ENCODE measurements at regions not wholly inside any gene's neighbourhood (a gene's known extent, or its start where the extent isn't known, plus 50 kb on each side); places are given as distances from the start of the nearest gene placed in this dataset.

DNA sequence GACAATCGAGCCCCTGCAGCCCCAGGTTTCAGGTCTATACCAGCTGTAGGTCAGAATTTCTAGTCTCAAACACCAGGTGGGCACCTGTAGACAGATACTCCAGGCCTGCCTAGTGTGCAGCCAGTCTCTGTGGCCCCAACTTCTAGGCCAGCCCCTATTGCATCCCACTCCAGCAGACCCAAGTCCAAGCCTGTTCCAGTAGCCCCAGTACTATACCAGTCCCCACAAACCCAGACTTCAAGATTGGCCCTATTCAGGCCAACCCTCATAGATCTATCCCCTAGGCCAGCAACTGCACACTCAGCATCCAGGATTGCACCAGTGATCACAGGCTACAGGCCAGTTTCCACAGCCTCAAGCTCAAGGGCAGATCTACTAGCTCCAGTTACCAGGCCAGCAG, 344.0 kb downstream of the PYDC2 start:
- TF ChIP-seq, protein P1, sequence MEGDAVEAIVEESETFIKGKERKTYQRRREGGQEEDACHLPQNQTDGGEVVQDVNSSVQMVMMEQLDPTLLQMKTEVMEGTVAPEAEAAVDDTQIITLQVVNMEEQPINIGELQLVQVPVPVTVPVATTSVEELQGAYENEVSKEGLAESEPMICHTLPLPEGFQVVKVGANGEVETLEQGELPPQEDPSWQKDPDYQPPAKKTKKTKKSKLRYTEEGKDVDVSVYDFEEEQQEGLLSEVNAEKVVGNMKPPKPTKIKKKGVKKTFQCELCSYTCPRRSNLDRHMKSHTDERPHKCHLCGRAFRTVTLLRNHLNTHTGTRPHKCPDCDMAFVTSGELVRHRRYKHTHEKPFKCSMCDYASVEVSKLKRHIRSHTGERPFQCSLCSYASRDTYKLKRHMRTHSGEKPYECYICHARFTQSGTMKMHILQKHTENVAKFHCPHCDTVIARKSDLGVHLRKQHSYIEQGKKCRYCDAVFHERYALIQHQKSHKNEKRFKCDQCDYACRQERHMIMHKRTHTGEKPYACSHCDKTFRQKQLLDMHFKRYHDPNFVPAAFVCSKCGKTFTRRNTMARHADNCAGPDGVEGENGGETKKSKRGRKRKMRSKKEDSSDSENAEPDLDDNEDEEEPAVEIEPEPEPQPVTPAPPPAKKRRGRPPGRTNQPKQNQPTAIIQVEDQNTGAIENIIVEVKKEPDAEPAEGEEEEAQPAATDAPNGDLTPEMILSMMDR (IDR thresholded peaks at IDR 0.05), result no peak
- TF ChIP-seq EZH2phosphoT487 (IDR thresholded peaks at IDR 0.05), result no peak

Measured in neural progenitor cell (in vitro differentiated cells).